Astrocyte (in vitro differentiated cells and primary cell): ENCODE measurements at regions not wholly inside any gene's neighbourhood (a gene's known extent, or its start where the extent isn't known, plus 50 kb on each side); places are given as distances from the start of the nearest gene placed in this dataset.
"Not testable (repeated sequence)": the region's sequence is repeated elsewhere in the genome, so short reads cannot be mapped to it uniquely, and the experiment has no call there.

Source experiments
- DNase-seq: peaks from one replicate; pipeline ENCODE4 v3.0.0-alpha.2; 2010; ENCODE audit warnings: low read depth
- FAIRE-seq: peaks from 2 replicates; lab custom pipeline; 2011; peaks lifted over from hg19 to GRCh38; lab: Jason Lieb, UNC
- H2AFZ ChIP-seq: 2 replicates; pipeline ENCODE4 v1.6.0; 2012; ENCODE audit warnings: low read depth, low read length, inconsistent platforms
- H3K27ac ChIP-seq: 2 replicates; pipeline ENCODE4 v1.5.1; 2011; ENCODE audit warnings: low read depth, low read length, inconsistent platforms
- H3K27me3 ChIP-seq: 2 replicates; pipeline ENCODE4 v1.6.0; 2011; ENCODE audit warnings: low read length, inconsistent platforms; ENCODE audit not compliant: insufficient read depth
- H3K36me3 ChIP-seq: 2 replicates; pipeline ENCODE4 v1.5.1; 2011; ENCODE audit warnings: low read length, inconsistent platforms; ENCODE audit not compliant: insufficient read depth
- H3K4me1 ChIP-seq: 2 replicates; pipeline ENCODE4 v1.5.1; 2011; ENCODE audit warnings: low read length, inconsistent platforms; ENCODE audit not compliant: insufficient read depth
- H3K4me2 ChIP-seq: 2 replicates; pipeline ENCODE4 v1.6.0; 2012; ENCODE audit warnings: low read length, inconsistent platforms
- H3K4me3 ChIP-seq: 2 replicates; pipeline ENCODE4 v1.5.1; 2011; ENCODE audit warnings: low read depth, mild to moderate bottlenecking, low read length, inconsistent platforms; ENCODE audit not compliant: insufficient read depth
- H3K79me2 ChIP-seq: 2 replicates; pipeline ENCODE4 v1.6.0; 2012; ENCODE audit warnings: mild to moderate bottlenecking, low read length, inconsistent platforms; ENCODE audit not compliant: insufficient read depth
- H3K9ac ChIP-seq: 2 replicates; pipeline ENCODE4 v1.6.0; 2012; ENCODE audit warnings: mild to moderate bottlenecking, low read length, inconsistent platforms
- H3K9me3 ChIP-seq: 2 replicates; pipeline ENCODE4 v1.5.1; 2012; ENCODE audit warnings: low read depth, mild to moderate bottlenecking, low read length, inconsistent platforms; ENCODE audit not compliant: insufficient read depth
- H4K20me1 ChIP-seq: 2 replicates; pipeline ENCODE4 v1.6.0; 2012; ENCODE audit warnings: low read length, inconsistent platforms; ENCODE audit not compliant: insufficient read depth
- H3K27ac Mint-ChIP-seq: one replicate; pipeline ENCODE4 v1.8.0; 2021; ENCODE audit warnings: mild to moderate bottlenecking, mixed read lengths; ENCODE audit not compliant: unreplicated experiment
- H3K27me3 Mint-ChIP-seq: one replicate; pipeline ENCODE4 v1.8.0; 2021; ENCODE audit warnings: low read depth, mixed read lengths; ENCODE audit not compliant: unreplicated experiment
- H3K36me3 Mint-ChIP-seq: one replicate; pipeline ENCODE4 v1.8.0; 2021; ENCODE audit warnings: low read depth, mixed read lengths; ENCODE audit not compliant: unreplicated experiment
- H3K4me1 Mint-ChIP-seq: one replicate; pipeline ENCODE4 v1.8.0; 2021; ENCODE audit warnings: low read depth, mixed read lengths; ENCODE audit not compliant: unreplicated experiment
- H3K4me3 Mint-ChIP-seq: one replicate; pipeline ENCODE4 v1.8.0; 2021; ENCODE audit warnings: mild to moderate bottlenecking, moderate library complexity, mixed read lengths; ENCODE audit not compliant: unreplicated experiment
- H3K9me3 Mint-ChIP-seq: one replicate; pipeline ENCODE4 v1.8.0; 2021; ENCODE audit warnings: mild to moderate bottlenecking, mixed read lengths; ENCODE audit not compliant: unreplicated experiment
- CTCF ChIP-seq: IDR thresholded peaks from 2 replicates; pipeline ENCODE4 v1.5.1; 2011; ENCODE audit warnings: low read depth, mild to moderate bottlenecking, inconsistent platforms, low read length, moderate library complexity; ENCODE audit not compliant: insufficient read depth
- EZH2 ChIP-seq: IDR thresholded peaks from 2 replicates; pipeline ENCODE4 v1.6.1; 2012; ENCODE audit warnings: mild to moderate bottlenecking, low read length, inconsistent platforms; ENCODE audit not compliant: insufficient read depth

GRCh38 chr6:137811916-137812553 lies 55.0 kb upstream of the TNFAIP3 start:
- H3K4me1 Mint-ChIP-seq = peaks cover 24% of the 10 kb centered on the region
- no peak for DNase-seq
- H3K27ac ChIP-seq = peak overlapping the region; percentile 61
- peak overlapping the region; percentile 44 for H3K27ac Mint-ChIP-seq
- peak overlapping the region; percentile 49 for H3K9ac ChIP-seq
- H2AFZ ChIP-seq = peak overlapping the region; percentile 62
- no peaks in the 10 kb centered on the region for H3K36me3 Mint-ChIP-seq
- no peak overlapping the region for H3K4me3 ChIP-seq
- no peaks in the 10 kb centered on the region for H4K20me1 ChIP-seq
- no peaks in the 10 kb centered on the region for H3K27me3 ChIP-seq
- FAIRE-seq = no peak
- TF ChIP-seq CTCF (no peak), EZH2 (no peak)
- peaks cover 2% of the 10 kb centered on the region for H3K9me3 Mint-ChIP-seq
- no peaks in the 10 kb centered on the region for H3K36me3 ChIP-seq
- H3K79me2 ChIP-seq = no peaks in the 10 kb centered on the region
- H3K27me3 Mint-ChIP-seq = no peaks in the 10 kb centered on the region
- H3K4me2 ChIP-seq = peak overlapping the region; percentile 70
- H3K4me3 Mint-ChIP-seq = no peak overlapping the region
- H3K9me3 ChIP-seq = no peaks in the 10 kb centered on the region
- H3K4me1 ChIP-seq = peaks cover 22% of the 10 kb centered on the region

DNA sequence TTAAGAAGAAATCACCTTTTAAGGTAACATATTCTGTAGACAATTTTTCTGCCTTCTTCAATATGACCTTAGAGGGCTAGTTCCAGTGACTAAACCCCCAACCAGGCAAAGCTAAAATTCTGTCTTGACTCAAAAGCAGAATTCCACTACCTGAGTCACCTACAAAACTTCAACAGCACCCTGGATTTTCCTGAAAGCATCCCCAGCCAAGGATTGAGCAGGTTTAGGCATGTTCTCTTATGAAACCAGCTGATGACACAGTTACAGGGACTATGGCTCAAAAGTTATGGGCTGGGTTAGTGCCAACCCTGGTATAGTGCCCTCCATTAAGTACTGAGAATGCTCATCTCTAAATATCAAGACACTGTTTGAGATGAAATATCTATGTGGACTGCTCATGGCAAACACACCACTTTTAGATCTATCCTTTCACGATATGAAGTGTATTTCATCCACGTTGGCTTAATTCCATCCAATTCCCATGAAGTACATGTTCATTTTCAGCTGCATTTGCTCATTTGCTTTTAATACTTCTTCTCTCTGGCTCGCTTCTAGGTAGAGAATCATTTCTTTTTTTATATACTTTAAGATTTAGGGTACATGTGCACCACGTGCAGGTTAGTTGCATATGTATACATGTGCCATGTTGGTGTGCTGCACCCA lies 53.6 kb upstream of the TNFAIP3 start:
- H3K27ac ChIP-seq = no peak overlapping the region
- Mint-ChIP-seq H3K4me1 (peaks cover 18% of the 10 kb centered on the region), H3K4me3 (no peak overlapping the region), H3K27me3 (no peaks in the 10 kb centered on the region), H3K27ac (no peak overlapping the region), H3K9me3 (no peaks in the 10 kb centered on the region), H3K36me3 (no peaks in the 10 kb centered on the region)
- DNase-seq (no peak), FAIRE-seq (no peak)
- H3K36me3 ChIP-seq = no peaks in the 10 kb centered on the region
- no peak overlapping the region for H3K4me3 ChIP-seq
- H3K4me2 ChIP-seq = no peak overlapping the region
- no peaks in the 10 kb centered on the region for H3K9me3 ChIP-seq
- no peak for TF ChIP-seq EZH2
- no peak for TF ChIP-seq CTCF
- no peak overlapping the region for H2AFZ ChIP-seq
- H3K79me2 ChIP-seq = no peaks in the 10 kb centered on the region
- no peaks in the 10 kb centered on the region for H3K27me3 ChIP-seq
- H4K20me1 ChIP-seq = no peaks in the 10 kb centered on the region
- H3K9ac ChIP-seq = no peak overlapping the region
- peaks cover 17% of the 10 kb centered on the region for H3K4me1 ChIP-seq

GRCh38 chr6:137814030-137814429 lies 53.0 kb upstream of the TNFAIP3 start:
- not testable (repeated sequence) for H3K27me3 ChIP-seq, H3K27me3 Mint-ChIP-seq, H3K4me2 ChIP-seq, H3K4me3 Mint-ChIP-seq, H3K9ac ChIP-seq, H4K20me1 ChIP-seq, H2AFZ ChIP-seq, H3K79me2 ChIP-seq, H3K9me3 Mint-ChIP-seq, H3K36me3 ChIP-seq, FAIRE-seq, DNase-seq, H3K27ac ChIP-seq, H3K27ac Mint-ChIP-seq, H3K4me3 ChIP-seq, H3K9me3 ChIP-seq, H3K36me3 Mint-ChIP-seq
- peaks cover 15% of the 10 kb centered on the region for H3K4me1 Mint-ChIP-seq
- H3K4me1 ChIP-seq = peaks cover 11% of the 10 kb centered on the region
